Inferior parietal cortex (tissue), 1 donor: ENCODE measurements at regions not wholly inside any gene's neighbourhood (a gene's known extent, or its start where the extent isn't known, plus 50 kb on each side); places are given as distances from the start of the nearest gene placed in this dataset.
A peak's percentile ranks its signal among the peaks of the same experiment; 100 is the strongest.
"Not testable (repeated sequence)": the region's sequence is repeated elsewhere in the genome, so short reads cannot be mapped to it uniquely, and the experiment has no call there.

ENCODE experiments used
- DNase-seq: peaks from one replicate; pipeline ENCODE4 v3.0.0-alpha.2; 2016; ENCODE audit errors: extremely low spot score

- no peak for DNase-seq
Observed at GRCh38 chr21:14321042-14321441, 61.9 kb downstream of the HSPA13 start.

GRCh38 chr21:14319805-14320204 lies 63.1 kb downstream of the HSPA13 start:
- DNase-seq, result no peak

GRCh38 chr21:14318578-14318977 lies 64.4 kb downstream of the HSPA13 start:
- no peak for DNase-seq

GRCh38 chr21:14317507-14317906 lies 65.4 kb downstream of the HSPA13 start:
- DNase-seq, result no peak

GRCh38 chr21:14313300-14313699 lies 69.6 kb downstream of the HSPA13 start:
- no peak for DNase-seq

- DNase-seq, result no peak
Observed at GRCh38 chr21:14312871-14313270, 70.1 kb downstream of the HSPA13 start.

- DNase-seq, result no peak
Observed at GRCh38 chr21:14308234-14308633, 74.7 kb downstream of the HSPA13 start.

GRCh38 chr21:14306126-14306907 lies 76.6 kb downstream of the HSPA13 start:
- DNase-seq, result peak; percentile 39

- no peak for DNase-seq
Observed at GRCh38 chr21:14303731-14304488, 79.0 kb downstream of the HSPA13 start.

GRCh38 chr21:14300074-14300473 lies 82.9 kb downstream of the HSPA13 start:
- DNase-seq, result no peak

GRCh38 chr21:14290576-14290975 lies 74.6 kb downstream of the RBM11 start:
- DNase-seq, result no peak

- DNase-seq, result no peak
Observed at GRCh38 chr21:14288922-14289321, 73.0 kb downstream of the RBM11 start.

GRCh38 chr21:14285147-14285761 lies 69.3 kb downstream of the RBM11 start:
- no peak for DNase-seq

- no peak for DNase-seq
Observed at GRCh38 chr21:14284481-14284880, 68.5 kb downstream of the RBM11 start.

- not testable (repeated sequence) for DNase-seq
Observed at GRCh38 chr21:14281188-14281900, 65.4 kb downstream of the RBM11 start.
